ENCODE measurements at regions not wholly inside any gene's neighbourhood (a gene's known extent, or its start where the extent isn't known, plus 50 kb on each side); places are given as distances from the start of the nearest gene placed in this dataset.

DNA sequence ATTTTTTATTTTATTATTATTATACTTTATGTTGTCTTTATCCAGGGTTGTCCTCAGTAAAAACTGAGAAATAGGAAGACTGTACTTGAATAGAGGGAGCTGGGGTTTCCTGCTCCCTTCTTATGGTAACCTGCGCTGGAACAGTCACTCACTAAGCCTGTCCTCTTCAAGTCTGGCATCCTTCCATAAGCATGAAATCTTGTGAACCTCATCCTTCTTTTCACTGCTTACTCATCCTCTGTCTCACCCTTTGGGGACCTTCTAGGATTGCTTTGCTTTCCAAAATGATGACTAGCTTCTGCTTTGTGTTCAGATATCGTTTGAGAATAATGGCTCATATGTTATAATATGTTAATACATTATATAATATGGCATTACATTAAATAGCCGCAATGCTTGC is 90.6 kb downstream of the C6orf118 start:
- Histone ChIP-seq H3K27ac (no peak overlapping the region), H3K4me3 (no peak overlapping the region)
- TF ChIP-seq, protein P1, sequence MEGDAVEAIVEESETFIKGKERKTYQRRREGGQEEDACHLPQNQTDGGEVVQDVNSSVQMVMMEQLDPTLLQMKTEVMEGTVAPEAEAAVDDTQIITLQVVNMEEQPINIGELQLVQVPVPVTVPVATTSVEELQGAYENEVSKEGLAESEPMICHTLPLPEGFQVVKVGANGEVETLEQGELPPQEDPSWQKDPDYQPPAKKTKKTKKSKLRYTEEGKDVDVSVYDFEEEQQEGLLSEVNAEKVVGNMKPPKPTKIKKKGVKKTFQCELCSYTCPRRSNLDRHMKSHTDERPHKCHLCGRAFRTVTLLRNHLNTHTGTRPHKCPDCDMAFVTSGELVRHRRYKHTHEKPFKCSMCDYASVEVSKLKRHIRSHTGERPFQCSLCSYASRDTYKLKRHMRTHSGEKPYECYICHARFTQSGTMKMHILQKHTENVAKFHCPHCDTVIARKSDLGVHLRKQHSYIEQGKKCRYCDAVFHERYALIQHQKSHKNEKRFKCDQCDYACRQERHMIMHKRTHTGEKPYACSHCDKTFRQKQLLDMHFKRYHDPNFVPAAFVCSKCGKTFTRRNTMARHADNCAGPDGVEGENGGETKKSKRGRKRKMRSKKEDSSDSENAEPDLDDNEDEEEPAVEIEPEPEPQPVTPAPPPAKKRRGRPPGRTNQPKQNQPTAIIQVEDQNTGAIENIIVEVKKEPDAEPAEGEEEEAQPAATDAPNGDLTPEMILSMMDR (IDR thresholded peaks at IDR 0.05) = no peak
- DNase-seq (ENCODE audit: low spot score) = no peak

- Histone ChIP-seq H3K27ac (no peak overlapping the region), H3K4me3 (no peak overlapping the region)
- DNase-seq (ENCODE audit: low spot score) = no peak
- TF ChIP-seq, protein P1 (IDR thresholded peaks at IDR 0.05) = no peak
Measured at GRCh38 chr6:165206798-165207197, 102.6 kb downstream of the C6orf118 start.

- no peak for DNase-seq (ENCODE audit: low spot score)
- Histone ChIP-seq H3K27ac (no peak overlapping the region), H3K4me3 (no peak overlapping the region)
- TF ChIP-seq, protein P1 (IDR thresholded peaks at IDR 0.05) = no peak
Measured at GRCh38 chr6:165205632-165206031, 103.8 kb downstream of the C6orf118 start.

- H3K4me3 ChIP-seq = no peak overlapping the region
- TF ChIP-seq, protein P1 (IDR thresholded peaks at IDR 0.05) = no peak
- no peak for DNase-seq (ENCODE audit: low spot score)
- H3K27ac ChIP-seq = no peak overlapping the region
Measured at GRCh38 chr6:165204807-165205545, 104.4 kb downstream of the C6orf118 start.

GRCh38 chr6:165200178-165200577 is 109.2 kb downstream of the C6orf118 start:
- DNase-seq (ENCODE audit: low spot score) = no peak

DNA sequence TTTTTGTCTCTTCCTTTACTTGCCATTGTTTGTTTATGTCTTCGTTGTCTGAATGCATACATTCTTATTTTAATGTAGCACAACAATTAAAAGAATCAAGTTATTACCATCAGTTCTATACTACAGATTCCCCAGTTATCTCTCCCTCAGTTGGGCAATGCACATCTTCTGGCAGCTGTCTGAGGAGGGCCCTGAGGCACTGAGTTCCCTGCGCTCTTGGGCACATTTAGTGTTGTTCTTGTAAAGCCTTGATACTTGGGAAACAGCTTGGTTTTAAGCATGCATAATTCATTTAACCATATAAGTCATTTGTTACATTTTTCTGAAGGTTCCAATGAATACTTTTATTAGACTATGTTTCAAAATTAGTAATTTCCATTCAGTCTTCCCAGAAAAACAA is 117.9 kb downstream of the C6orf118 start:
- no peak overlapping the region for H3K27ac ChIP-seq
- DNase-seq (ENCODE audit: low spot score) = no peak
- TF ChIP-seq, protein P1 (IDR thresholded peaks at IDR 0.05) = no peak
- H3K4me3 ChIP-seq = no peak overlapping the region

More at GRCh38 chr6:165200178-165200577, 109.2 kb downstream of the C6orf118 start:
- TF ChIP-seq, protein P1 (IDR thresholded peaks at IDR 0.05) = no peak
- H3K4me3 ChIP-seq = no peak overlapping the region
- no peak overlapping the region for H3K27ac ChIP-seq
